Activated T-cell treated with anti-CD3 and anti-CD28 coated beads, Interleukin-2, amount 50 U/mL, for 72 hours (primary cell): ENCODE measurements at regions not wholly inside any gene's neighbourhood (a gene's known extent, or its start where the extent isn't known, plus 50 kb on each side); places are given as distances from the start of the nearest gene placed in this dataset.

Source experiments
- ATAC-seq, 2 donors: fragments of 150-1000 bp; cut with Tn5 transposase; replicated peaks in 1 of 2; 2 replicates each; pipeline ENCODE4 v1.10.0; 2021; ENCODE audit warnings: moderate library complexity in 2 of 2, mild to moderate bottlenecking in 1 of 2
- DNase-seq, 2 donors: peaks; one replicate each; pipeline ENCODE4 v3.0.0; 2021 to 2022; ENCODE audit warnings: mixed read lengths in 1 of 2
- H3K27ac Mint-ChIP-seq: one replicate; pipeline ENCODE4 v1.8.0; 2022; ENCODE audit warnings: mild to moderate bottlenecking, moderate library complexity, mixed read lengths
- H3K27me3 Mint-ChIP-seq: one replicate; pipeline ENCODE4 v1.8.0; 2022; ENCODE audit warnings: low read depth, mixed read lengths
- H3K36me3 Mint-ChIP-seq, 2 donors: one replicate each; pipeline ENCODE4 v1.8.0; 2022; ENCODE audit warnings: mixed read lengths in 2 of 2, mild to moderate bottlenecking in 1 of 2; ENCODE audit not compliant: insufficient read depth in 2 of 2
- H3K4me1 Mint-ChIP-seq: one replicate; pipeline ENCODE4 v1.8.0; 2022; ENCODE audit warnings: low read depth, mixed read lengths
- H3K4me3 Mint-ChIP-seq, 2 donors: one replicate each; pipeline ENCODE4 v1.8.0; 2022; ENCODE audit warnings: mild to moderate bottlenecking in 2 of 2, mixed read lengths in 2 of 2, moderate library complexity in 2 of 2
- H3K9me3 Mint-ChIP-seq, 2 donors: one replicate each; pipeline ENCODE4 v1.8.0; 2022; ENCODE audit warnings: mixed read lengths in 2 of 2

- no peaks in the 10 kb centered on the region for H3K27me3 Mint-ChIP-seq
- ATAC-seq (no peak), DNase-seq (no peak)
- H3K36me3 Mint-ChIP-seq, result no peaks in the 10 kb centered on the region
- no peak overlapping the region for H3K27ac Mint-ChIP-seq
- no peak overlapping the region for H3K4me3 Mint-ChIP-seq
- peaks cover 1 to 4% of the 10 kb centered on the region in 2 donors for H3K9me3 Mint-ChIP-seq
- no peaks in the 10 kb centered on the region for H3K4me1 Mint-ChIP-seq
These were observed 551.1 kb downstream of the PSAT1 start for GRCh38 chr9:78848061-78848460.

GRCh38 chr9:78856144-78856543 lies 559.2 kb downstream of the PSAT1 start:
- H3K27ac Mint-ChIP-seq, result no peak overlapping the region
- no peak overlapping the region for H3K4me3 Mint-ChIP-seq
- H3K36me3 Mint-ChIP-seq, result no peaks in the 10 kb centered on the region
- no peaks in the 10 kb centered on the region for H3K4me1 Mint-ChIP-seq
- ATAC-seq (no peak), DNase-seq (no peak)
- no peaks in the 10 kb centered on the region for H3K27me3 Mint-ChIP-seq
- H3K9me3 Mint-ChIP-seq, result no peaks in the 10 kb centered on the region

- no peaks in the 10 kb centered on the region for H3K9me3 Mint-ChIP-seq
- DNase-seq (no peak), ATAC-seq (no peak)
- no peaks in the 10 kb centered on the region for H3K36me3 Mint-ChIP-seq
- H3K27ac Mint-ChIP-seq, result no peak overlapping the region
- no peaks in the 10 kb centered on the region for H3K27me3 Mint-ChIP-seq
- H3K4me3 Mint-ChIP-seq, result no peak overlapping the region
- H3K4me1 Mint-ChIP-seq, result no peaks in the 10 kb centered on the region
These were observed 559.9 kb downstream of the PSAT1 start for GRCh38 chr9:78856781-78857180.

- no peaks in the 10 kb centered on the region for H3K4me1 Mint-ChIP-seq
- no peaks in the 10 kb centered on the region for H3K36me3 Mint-ChIP-seq
- no peaks in the 10 kb centered on the region for H3K27me3 Mint-ChIP-seq
- H3K9me3 Mint-ChIP-seq, result no peaks in the 10 kb centered on the region
- no peak overlapping the region for H3K4me3 Mint-ChIP-seq
- H3K27ac Mint-ChIP-seq, result no peak overlapping the region
- DNase-seq, result no peak
- ATAC-seq, result no peak
These were observed 560.7 kb downstream of the PSAT1 start for GRCh38 chr9:78857373-78858225.

GRCh38 chr9:78858266-78858665 lies 561.3 kb downstream of the PSAT1 start:
- ATAC-seq (no peak), DNase-seq (no peak)
- H3K9me3 Mint-ChIP-seq, result no peaks in the 10 kb centered on the region
- no peaks in the 10 kb centered on the region for H3K36me3 Mint-ChIP-seq
- no peaks in the 10 kb centered on the region for H3K4me1 Mint-ChIP-seq
- H3K27ac Mint-ChIP-seq, result no peak overlapping the region
- no peaks in the 10 kb centered on the region for H3K27me3 Mint-ChIP-seq
- no peak overlapping the region for H3K4me3 Mint-ChIP-seq

GRCh38 chr9:78860801-78861475 lies 564.0 kb downstream of the PSAT1 start:
- H3K27me3 Mint-ChIP-seq, result no peaks in the 10 kb centered on the region
- H3K36me3 Mint-ChIP-seq, result no peaks in the 10 kb centered on the region
- H3K9me3 Mint-ChIP-seq, result no peaks in the 10 kb centered on the region
- H3K27ac Mint-ChIP-seq, result no peak overlapping the region
- no peak for ATAC-seq
- H3K4me3 Mint-ChIP-seq, result no peak overlapping the region
- DNase-seq, result no peak
- H3K4me1 Mint-ChIP-seq, result no peaks in the 10 kb centered on the region

- no peak overlapping the region for H3K4me3 Mint-ChIP-seq
- H3K27ac Mint-ChIP-seq, result no peak overlapping the region
- no peaks in the 10 kb centered on the region for H3K36me3 Mint-ChIP-seq
- no peaks in the 10 kb centered on the region for H3K9me3 Mint-ChIP-seq
- no peaks in the 10 kb centered on the region for H3K4me1 Mint-ChIP-seq
- DNase-seq (no peak), ATAC-seq (no peak)
- no peaks in the 10 kb centered on the region for H3K27me3 Mint-ChIP-seq
These were observed 566.6 kb downstream of the PSAT1 start for GRCh38 chr9:78863531-78863930.

- H3K27ac Mint-ChIP-seq, result no peak overlapping the region
- ATAC-seq (no peak), DNase-seq (no peak)
- H3K4me3 Mint-ChIP-seq, result no peak overlapping the region
- H3K36me3 Mint-ChIP-seq, result no peaks in the 10 kb centered on the region
- H3K27me3 Mint-ChIP-seq, result no peaks in the 10 kb centered on the region
- H3K4me1 Mint-ChIP-seq, result no peaks in the 10 kb centered on the region
- H3K9me3 Mint-ChIP-seq, result no peaks in the 10 kb centered on the region
These were observed 568.8 kb downstream of the PSAT1 start for GRCh38 chr9:78865737-78866136.

GRCh38 chr9:78866207-78867132 lies 569.5 kb downstream of the PSAT1 start:
- DNase-seq (no peak), ATAC-seq (no peak)
- H3K27ac Mint-ChIP-seq, result no peak overlapping the region
- H3K9me3 Mint-ChIP-seq, result no peaks in the 10 kb centered on the region
- H3K4me3 Mint-ChIP-seq, result no peak overlapping the region
- no peaks in the 10 kb centered on the region for H3K4me1 Mint-ChIP-seq
- H3K27me3 Mint-ChIP-seq, result no peaks in the 10 kb centered on the region
- no peaks in the 10 kb centered on the region for H3K36me3 Mint-ChIP-seq

- H3K27me3 Mint-ChIP-seq, result no peaks in the 10 kb centered on the region
- no peaks in the 10 kb centered on the region for H3K36me3 Mint-ChIP-seq
- no peak overlapping the region for H3K4me3 Mint-ChIP-seq
- DNase-seq (no peak), ATAC-seq (no peak)
- H3K27ac Mint-ChIP-seq, result no peak overlapping the region
- no peaks in the 10 kb centered on the region for H3K9me3 Mint-ChIP-seq
- no peaks in the 10 kb centered on the region for H3K4me1 Mint-ChIP-seq
These were observed 574.1 kb downstream of the PSAT1 start for GRCh38 chr9:78871086-78871451.

- Mint-ChIP-seq H3K9me3 (no peaks in the 10 kb centered on the region), H3K27me3 (no peaks in the 10 kb centered on the region), H3K36me3 (no peaks in the 10 kb centered on the region), H3K27ac (no peak overlapping the region), H3K4me3 (no peak overlapping the region), H3K4me1 (no peaks in the 10 kb centered on the region)
- DNase-seq (no peak), ATAC-seq (no peak)
These were observed 574.8 kb downstream of the PSAT1 start for GRCh38 chr9:78871452-78872331.

GRCh38 chr9:78874061-78874460 lies 577.1 kb downstream of the PSAT1 start:
- Mint-ChIP-seq H3K36me3 (no peaks in the 10 kb centered on the region), H3K9me3 (no peaks in the 10 kb centered on the region), H3K4me3 (no peak overlapping the region), H3K4me1 (no peaks in the 10 kb centered on the region), H3K27ac (no peak overlapping the region), H3K27me3 (no peaks in the 10 kb centered on the region)
- DNase-seq, result no peak
- no peak for ATAC-seq
